HG03097 (cell line): ENCODE measurements at regions not wholly inside any gene's neighbourhood (a gene's known extent, or its start where the extent isn't known, plus 50 kb on each side); places are given as distances from the start of the nearest gene placed in this dataset.

Experiments
- ATAC-seq: cut with Tn5 transposase; IDR thresholded peaks from one replicate; pipeline ENCODE4 v1.9.1; 2021; ENCODE audit not compliant: unreplicated experiment, low FRiP score

DNA sequence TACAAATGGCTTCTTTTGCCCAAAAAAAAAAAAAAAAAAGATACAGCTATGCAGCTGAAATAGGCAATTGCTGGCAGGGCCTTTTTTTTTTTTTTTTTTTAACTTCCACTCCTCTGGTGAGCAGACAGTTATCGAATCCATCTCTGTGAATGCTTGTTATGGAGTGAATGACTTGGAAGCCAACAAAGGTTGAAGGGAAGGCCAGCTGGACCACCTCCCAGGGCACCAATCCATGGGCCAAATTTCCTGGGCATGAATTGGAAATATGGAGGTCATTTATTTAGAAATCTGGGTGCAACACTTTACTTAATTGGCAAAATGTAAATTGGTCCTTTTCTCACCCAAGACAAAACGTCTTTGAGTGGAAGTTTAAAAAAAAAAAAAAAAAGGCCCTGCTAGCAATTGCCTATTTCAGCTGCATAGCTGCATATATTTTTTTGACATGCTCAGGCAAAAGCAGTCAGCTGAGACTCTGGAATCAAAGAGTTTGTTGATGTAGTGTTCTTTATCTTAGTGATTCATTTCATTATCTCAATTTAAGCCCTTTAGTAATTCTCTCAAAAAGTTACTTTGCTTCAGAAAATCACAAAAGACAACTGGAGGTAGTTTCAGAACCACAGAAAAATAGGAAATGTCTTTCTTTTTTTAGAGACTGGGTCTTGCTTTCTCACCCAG, 392.2 kb upstream of the KLF4 start:
- no peak for ATAC-seq

DNA sequence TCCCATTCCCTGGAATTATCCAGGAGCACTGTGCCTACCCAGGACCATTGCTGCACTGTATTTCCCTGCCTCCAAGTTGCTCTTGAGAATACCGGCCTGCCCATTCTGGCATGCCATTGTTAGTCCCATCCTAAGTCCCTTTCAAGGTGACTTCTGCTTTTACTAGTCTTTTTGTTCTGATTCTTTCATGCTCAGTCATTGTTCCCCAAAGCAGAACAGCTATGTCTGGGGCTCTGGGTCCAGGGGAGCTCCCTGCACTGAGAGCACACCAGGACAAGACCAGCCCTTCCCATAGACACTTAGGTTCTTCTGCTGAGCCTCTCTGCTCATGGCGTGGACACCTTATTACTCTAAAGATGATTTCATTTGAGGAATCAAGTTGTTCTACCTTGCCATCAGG, 388.9 kb upstream of the KLF4 start:
- no peak for ATAC-seq

DNA sequence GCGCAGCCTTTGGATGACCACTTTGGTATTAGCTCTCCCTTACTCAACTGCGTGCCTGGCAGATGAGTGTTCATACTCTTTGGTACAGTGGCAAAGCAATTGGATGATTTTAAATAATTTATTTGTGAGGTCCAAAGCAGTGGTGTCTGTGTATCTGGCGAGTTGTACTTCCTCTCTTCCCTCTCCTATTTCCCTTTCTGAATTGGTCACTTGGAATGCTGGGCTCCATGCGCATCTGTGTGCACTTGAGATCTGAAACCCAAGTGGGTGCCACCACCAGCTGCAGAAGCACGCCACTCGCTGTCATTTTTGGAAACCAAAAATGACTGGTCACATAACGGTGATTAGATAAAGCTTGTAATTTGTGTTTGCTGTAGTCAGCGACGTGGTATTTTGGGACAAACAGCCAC, 386.0 kb upstream of the KLF4 start:
- ATAC-seq = no peak

DNA sequence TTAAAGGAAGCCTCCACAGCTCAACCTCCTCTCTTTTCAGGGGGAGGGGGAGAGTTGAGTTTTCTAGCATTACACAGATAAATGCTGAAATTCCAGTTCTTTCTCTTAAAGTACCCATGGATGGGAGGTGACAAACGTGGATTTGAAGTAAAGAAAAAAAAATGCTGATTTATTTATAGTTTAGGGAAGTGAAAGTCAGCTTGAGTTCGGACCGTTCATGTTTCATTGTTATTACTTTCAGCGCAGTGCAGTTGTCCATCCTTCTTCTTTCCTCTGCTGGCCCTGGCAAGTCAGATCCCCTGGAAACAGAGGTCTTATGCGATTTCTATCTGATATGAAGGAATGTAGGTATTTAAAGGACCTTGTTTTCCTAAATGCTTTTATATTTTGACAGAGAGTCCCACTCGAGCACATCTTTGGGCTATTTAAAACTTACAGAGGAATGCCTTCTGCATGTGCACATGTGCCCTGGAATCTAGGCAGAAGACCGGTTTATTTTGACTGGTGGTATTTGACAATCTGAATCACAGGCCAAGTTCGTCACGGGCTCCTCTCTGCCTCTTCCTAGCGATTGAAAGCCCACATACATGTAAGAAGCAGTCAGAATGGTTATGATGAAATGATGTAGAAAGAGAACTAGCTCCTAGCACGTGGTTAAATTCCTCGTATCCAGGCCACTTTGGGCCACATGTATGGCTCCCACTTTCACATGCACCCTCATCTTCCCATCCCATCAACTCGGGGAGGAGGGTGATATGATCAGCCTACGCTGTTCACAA, 385.2 kb upstream of the KLF4 start:
- ATAC-seq = no peak

DNA sequence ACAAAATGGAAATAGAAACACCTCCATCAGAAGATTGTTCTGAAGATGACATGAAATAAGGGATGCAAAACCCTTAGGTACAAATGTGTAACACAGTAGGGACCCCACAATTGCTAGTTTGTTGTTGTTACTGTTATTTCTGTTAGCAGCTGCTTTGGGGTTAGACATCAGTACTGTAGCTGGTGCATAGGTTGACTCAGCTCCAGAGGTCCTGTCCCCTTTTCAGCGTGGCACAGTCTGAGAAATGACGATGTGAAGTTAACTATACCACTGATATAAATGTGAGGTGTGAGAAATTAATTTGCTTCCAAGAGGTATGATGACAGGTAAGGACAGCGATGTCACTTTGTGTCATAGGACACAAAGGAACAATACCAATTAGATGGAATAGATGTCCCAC, 384.6 kb upstream of the KLF4 start:
- no peak for ATAC-seq

DNA sequence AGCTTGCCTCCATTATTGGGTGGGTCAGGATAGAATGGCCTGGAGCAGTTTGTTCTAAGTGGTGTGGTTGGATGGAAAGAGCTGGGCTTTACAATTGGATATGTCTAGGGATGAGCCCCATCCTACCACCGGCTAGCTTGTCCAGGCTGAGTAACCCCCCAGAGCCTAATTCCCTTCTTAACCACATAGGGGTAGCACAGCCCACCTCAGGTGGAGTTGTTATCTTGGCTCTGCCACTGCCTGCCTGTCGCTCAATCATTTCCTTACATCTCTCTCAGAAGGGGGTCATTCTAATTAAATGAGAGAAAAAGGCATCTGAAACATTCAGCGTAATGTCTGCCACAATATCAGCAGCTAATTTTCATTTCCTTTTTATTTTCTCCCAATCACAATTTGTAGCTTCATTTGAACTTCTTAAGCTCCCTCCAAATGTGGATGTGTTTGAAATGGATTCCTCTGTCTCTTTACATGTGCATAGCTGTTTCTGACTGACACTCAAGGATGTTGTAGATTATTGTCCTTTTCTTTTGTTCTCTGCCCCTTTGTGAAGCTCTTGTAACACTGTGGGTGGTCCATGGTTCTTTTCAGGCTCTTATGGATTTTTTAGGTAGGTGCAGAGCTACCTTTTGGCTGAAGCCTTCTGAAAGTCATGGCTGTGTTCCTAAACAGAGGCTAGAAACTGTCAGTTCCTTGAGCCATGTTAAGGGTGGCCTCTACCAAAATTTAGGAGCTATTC, 383.1 kb upstream of the KLF4 start:
- ATAC-seq = no peak

DNA sequence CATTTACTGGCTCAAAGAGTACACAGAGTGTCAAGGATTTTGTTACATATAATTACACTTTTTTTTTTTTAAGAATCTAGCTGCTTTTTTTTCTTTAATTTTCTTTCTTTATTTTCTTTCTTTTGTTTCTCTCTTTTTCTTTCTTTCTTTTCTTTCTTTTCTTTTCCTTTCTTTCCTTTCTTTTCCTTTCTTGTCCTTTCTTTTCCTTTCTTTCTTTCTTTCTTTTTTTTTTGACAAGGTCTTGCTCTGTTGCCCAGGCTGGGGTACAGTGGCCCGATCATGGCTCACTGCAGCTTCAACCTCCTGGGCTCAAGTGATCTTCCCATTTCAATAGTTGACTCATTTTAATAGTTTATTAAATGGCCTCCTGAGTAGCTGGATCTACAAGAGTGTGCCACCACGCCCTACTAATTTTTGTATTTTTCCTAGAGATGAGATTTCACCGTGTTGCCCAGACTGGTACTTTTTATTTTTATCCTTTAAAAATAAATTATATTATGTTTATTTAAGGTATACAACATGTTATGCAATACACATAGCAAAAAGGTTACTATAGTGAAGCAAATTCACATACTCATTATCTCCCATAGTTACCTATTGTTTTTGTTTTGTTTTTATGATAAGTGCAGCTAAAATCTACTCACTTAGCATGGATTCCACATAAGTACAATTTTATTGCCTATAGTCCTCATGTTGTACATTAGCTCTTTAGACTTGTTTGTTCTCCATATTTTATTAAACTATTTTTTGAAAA, 381.5 kb upstream of the KLF4 start:
- ATAC-seq = no peak

DNA sequence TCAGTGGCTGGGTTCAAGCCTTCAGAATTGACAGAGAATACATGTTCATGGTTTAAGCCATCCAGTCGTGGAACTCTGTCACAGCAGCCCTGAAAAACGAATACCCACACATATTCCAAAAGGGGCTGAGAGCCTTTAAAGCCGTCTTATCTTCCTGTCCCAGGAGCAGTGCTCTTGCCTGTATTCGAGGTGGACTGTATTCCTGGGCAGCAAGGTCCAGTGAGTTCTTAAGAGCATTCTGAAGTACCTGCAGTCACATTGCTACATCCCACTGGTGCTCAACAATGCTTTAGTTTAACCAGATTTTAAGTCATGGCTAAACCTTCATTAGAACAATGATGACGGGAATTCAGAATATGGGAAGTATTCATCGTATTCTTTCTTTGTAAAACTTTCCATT, 380.7 kb upstream of the KLF4 start:
- no peak for ATAC-seq

DNA sequence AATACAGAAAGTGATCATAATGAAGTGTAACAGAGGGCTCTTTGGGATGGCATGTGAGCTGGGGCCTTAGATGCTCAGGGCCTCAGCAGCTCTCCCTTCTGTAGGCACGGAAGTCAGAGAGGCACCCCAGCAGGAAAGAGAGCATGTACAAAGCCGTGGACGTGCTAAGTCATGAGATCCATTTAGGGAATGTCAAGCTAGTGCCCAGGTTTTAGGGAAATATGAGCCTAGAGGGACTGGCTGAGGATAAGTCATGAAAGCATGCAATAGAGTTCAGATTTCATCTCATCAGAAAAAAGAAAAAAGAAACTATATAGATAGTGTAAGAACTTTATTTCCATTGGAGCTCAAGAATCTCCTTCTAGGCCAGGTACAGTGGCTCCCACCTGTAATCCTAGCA, 379.5 kb upstream of the KLF4 start:
- no peak for ATAC-seq

DNA sequence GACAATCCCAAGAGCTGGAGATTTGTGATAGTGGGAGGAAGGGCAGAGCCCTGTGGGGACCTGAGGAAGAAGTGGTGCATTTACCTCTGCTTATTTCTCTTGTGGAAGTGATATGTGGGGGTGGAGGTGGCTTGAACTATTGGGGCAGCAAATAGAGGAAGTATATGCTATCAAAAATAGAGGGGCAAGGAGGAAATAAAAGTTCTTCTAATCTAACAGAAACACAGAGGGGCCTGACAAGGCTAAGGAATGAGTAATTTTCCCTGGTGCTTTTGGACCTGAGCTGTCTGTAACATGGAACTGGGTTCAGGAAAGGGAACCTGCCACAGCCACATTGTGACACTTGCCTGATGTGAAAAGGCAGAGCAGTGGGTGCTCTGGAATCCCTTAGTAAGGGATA, 378.6 kb upstream of the KLF4 start:
- ATAC-seq = no peak

DNA sequence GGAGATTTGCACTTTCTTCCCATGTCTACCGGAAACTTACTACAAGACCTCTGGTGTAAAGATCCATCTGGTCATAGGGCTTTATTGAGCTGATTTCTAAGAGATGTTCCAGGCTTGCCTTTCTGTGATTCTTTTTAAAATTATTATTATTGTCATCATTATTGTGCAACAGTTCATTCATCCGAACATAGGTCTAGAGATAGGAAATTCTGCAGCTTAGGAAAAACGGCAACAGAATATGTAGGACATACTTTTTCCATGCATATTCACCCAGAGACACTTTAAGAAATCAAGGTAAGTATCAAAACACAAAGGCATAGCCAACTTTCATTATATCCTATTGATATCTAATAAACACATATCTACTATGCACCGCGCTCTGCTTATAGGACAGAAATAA, 378.2 kb upstream of the KLF4 start:
- no peak for ATAC-seq

DNA sequence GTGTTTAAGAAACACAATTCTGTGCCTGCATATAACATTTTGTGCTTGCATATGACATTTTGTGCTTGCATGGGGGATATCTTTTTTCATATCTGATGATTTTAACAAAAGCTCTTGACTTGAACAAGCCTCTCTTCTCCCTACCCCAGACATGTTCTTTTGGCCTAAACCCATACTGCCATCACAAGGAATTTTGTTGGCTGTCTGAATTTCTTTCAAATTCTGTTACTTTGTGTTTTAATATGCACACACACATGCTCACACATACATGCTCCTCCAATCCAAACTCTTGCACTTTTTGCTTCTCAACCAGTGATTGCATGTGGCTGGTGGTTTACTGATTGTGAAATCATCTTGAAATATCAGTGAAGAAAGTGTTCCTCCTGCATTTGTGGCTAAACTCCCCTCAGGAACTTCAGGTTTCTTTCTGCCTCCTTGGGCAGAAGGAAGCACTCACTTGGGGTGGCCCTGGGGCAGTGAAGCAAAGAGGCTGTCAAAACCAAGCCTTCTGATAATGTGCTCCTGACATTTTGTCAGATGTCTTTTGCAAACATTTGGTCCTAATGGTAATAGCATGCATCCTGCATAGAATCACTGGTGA, 377.2 kb upstream of the KLF4 start:
- ATAC-seq = no peak

DNA sequence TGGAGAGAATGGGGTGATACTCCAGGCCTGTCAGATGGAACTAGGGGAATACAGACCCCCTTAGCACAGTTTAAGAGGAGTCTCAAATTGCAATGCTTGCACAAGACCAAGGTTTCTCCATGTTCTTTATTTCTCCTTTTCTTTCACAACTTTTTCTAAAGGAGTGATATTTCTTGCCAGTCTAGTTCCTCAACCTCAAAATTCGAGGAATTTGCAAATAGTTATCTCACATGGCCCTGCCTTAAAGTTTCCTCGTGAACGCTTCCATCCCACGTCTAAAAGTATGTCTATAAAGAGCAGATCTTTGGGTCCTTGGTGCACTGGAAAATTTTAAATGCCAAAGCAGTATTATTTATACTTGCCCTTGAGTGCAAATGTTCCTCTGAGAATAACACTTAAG, 373.8 kb upstream of the KLF4 start:
- no peak for ATAC-seq

DNA sequence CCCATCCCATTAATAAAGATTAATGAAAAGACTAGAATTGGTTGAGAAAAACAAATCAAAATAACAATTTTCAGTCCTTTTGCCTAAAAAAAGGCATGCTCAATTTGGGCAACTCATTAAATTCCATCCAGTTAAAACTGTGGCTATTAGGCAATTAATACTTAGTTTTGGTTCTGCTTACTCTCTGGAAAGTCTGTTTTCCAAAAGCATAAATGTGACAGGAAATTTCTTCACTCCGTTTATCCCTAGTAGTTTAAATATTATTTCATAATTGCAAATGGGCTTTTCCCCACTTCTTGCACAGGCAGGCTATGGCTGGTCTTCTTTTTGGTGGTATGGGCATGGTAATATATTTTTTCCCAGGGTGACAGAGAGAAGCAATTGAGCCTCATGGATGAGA, 373.3 kb upstream of the KLF4 start:
- no peak for ATAC-seq

DNA sequence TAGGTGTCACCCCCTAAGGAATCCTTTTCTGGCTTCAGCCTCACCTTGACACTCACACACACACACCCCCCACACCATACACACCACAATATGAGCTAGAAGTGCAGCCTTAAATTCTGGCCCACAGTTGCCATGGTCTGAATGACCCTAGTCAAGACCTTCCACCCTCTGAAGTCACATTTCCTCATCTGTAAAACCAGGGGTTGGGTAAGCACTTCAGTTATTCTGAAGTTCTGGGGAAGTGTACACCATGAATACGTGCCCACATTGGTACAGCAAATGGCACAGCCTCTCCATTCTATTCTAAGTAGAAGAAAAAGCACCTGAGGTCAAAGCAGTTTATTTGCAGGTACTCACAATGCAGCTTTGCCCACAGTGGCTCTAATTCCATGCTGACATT, 372.8 kb upstream of the KLF4 start:
- no peak for ATAC-seq

DNA sequence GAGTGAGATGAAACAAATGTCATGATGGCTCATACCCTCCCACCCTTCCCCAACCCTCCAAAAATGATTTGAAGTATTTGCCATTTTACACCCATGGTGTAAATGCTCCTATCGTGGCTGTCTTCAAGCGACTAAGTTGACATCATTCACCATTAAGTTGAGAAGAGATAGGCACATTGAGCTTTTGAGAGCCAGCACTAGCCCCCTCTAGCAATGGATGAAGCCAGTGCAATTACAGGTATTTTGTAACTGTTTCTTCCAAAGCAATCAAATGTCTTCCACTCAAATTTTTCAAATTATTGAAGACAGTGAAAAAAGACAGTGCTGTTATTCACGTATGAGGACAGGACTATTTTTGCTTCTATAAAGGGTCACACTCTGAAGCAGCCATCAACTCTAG, 371.5 kb upstream of the KLF4 start:
- no peak for ATAC-seq

DNA sequence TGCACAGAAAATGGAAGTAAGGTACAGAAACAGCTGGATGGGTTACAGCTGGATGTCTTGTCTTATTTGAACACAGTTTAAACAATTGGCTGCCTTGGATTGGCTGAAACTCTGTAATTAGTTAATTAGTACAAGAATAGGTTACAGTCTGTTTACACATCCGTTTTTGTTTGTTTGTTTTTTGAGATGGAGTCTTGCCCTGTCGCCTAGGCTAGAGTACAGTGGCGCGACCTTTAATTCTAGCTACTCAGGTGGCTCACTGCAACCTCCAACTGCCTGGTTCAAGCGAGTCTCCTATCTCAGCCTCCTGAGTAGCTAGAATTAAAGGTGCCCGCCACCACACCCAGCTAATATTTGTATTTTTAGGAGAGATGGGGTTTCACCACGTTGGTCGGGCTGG, 368.7 kb upstream of the KLF4 start:
- no peak for ATAC-seq

DNA sequence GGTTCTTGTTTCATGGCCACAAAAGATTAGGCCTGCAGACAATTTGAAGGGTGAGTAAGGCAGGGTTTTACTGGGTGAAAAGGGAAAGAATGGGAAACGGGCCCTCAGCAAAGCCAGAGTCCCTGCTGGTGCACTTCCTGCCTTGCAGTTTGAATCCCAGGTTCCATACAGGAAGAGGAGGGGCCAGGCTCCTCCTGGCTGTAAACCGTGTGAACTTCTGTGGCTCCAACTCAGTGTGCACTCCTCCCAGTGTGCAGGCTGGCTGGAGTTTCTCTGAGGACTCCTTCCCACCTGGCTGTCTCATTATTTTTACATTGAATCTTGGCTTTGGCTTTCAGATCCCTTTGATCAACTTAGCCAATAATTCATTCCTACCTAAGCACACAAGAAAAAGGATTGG, 367.1 kb upstream of the KLF4 start:
- no peak for ATAC-seq

DNA sequence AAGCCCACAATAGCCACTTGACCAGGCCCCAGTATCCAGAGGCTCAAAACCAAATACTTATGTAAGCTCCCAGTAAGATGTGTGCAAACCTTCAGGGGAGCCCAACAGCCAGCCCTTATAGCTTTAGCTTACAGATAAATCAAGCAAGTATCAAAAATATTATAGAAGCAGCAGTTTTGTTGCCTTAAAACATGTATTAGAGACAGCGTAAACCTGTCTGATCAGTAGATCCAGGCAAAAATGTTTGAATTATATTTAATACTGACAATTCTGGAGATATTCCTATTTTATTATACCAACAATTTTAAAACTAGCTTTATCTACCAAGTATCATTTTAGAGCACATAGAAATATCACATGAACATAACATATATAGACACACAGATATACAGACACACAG, 365.6 kb upstream of the KLF4 start:
- no peak for ATAC-seq

DNA sequence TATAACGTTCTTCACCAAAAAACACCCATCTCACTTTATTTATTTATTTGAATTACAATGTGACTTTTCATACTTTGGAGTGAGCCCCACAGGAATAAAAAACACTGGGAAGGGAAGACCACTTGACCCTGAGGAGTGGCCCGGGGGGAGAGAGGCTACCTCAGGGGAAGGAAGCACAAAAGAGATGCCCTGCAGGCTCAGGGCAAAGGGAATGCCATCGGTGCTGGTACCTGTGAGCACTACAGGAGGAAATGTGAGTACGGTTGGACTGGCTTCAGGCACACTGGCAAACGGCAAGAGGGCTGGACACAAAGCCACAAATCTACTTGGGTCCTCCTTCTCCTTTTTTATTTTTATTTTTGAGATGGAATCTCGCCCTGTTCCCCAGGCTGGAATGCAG, 363.9 kb upstream of the KLF4 start:
- ATAC-seq = no peak

DNA sequence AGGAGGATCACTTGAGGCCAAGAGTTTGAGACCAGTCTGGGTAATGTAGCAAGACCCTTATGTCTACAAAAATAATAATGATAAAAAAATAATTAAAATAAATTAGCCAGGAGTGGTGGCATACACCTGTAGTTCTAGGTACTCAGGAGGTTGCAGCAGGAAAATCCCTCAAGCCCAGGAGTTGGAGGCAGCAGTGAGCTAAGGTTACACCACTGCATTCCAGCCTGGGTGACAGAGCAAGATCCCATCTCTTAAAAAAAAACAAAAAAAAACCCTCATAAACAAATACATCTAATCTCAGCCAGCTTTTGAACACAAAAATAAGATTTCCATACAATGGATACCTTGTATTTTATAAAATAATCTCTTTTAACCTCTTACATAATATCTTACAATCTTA, 363.3 kb upstream of the KLF4 start:
- no peak for ATAC-seq
